GM23338 (cell line): ENCODE measurements at regions not wholly inside any gene's neighbourhood (a gene's known extent, or its start where the extent isn't known, plus 50 kb on each side); places are given as distances from the start of the nearest gene placed in this dataset.

Source experiments
- ATAC-seq: fragments of 200-7000 bp; cut with Tn5 transposase; 3 replicates; pipeline ENCODE4 v1.9.1; 2020
- DNase-seq: peaks from one replicate; pipeline ENCODE4 v3.0.0-alpha.2; 2015; ENCODE audit warnings: low spot score
- H2AFZ ChIP-seq: fragments of 200-600 bp; sonication (generic); 2 replicates; pipeline ENCODE4 v1.8.0; 2016; ENCODE audit warnings: antibody characterized with exemption, mild to moderate bottlenecking, moderate library complexity
- H3F3A ChIP-seq: fragments of 200-600 bp; sonication (generic); replicated peaks from 2 replicates; pipeline ENCODE4 v1.8.0; 2017; ENCODE audit warnings: antibody characterized with exemption, mixed run types, low read depth
- H3K27ac ChIP-seq: fragments of 200-600 bp; sonication (generic); 2 replicates; pipeline ENCODE4 v1.6.1; 2016; ENCODE audit warnings: low read depth
- H3K27me3 ChIP-seq: fragments of 200-600 bp; sonication (generic); 2 replicates; pipeline ENCODE4 v1.8.0; 2016; ENCODE audit warnings: mild to moderate bottlenecking, mixed run types, moderate library complexity; ENCODE audit not compliant: insufficient read depth
- H3K36me3 ChIP-seq: fragments of 200-600 bp; sonication (generic); 2 replicates; pipeline ENCODE4 v1.8.0; 2016; ENCODE audit warnings: mild to moderate bottlenecking; ENCODE audit not compliant: insufficient read depth
- H3K4me1 ChIP-seq: fragments of 200-600 bp; sonication (generic); 2 replicates; pipeline ENCODE4 v1.8.0; 2016; ENCODE audit warnings: mild to moderate bottlenecking, moderate library complexity; ENCODE audit not compliant: insufficient read depth
- H3K4me2 ChIP-seq: fragments of 200-600 bp; sonication (generic); 2 replicates; pipeline ENCODE4 v1.7.1; 2017; ENCODE audit warnings: mixed run types
- H3K4me3 ChIP-seq: fragments of 200-600 bp; sonication (generic); 2 replicates; pipeline ENCODE4 v1.6.1; 2016; ENCODE audit warnings: mixed run types
- H3K79me2 ChIP-seq: fragments of 200-600 bp; sonication (generic); replicated peaks from 2 replicates; pipeline ENCODE4 v1.8.0; 2017; ENCODE audit warnings: mild to moderate bottlenecking; ENCODE audit not compliant: insufficient read depth
- H3K9me2 ChIP-seq: fragments of 200-600 bp; sonication (generic); 2 replicates; pipeline ENCODE4 v1.8.0; 2017; ENCODE audit not compliant: insufficient read depth
- H4K20me1 ChIP-seq: fragments of 200-600 bp; sonication (generic); replicated peaks from 2 replicates; pipeline ENCODE4 v1.8.0; 2017; ENCODE audit warnings: mild to moderate bottlenecking; ENCODE audit not compliant: insufficient read depth
- H3K27ac Mint-ChIP-seq: 2 replicates; pipeline ENCODE4 v1.8.0; 2020; ENCODE audit warnings: inconsistent platforms, mild to moderate bottlenecking, moderate library complexity, mixed read lengths
- H3K27me3 Mint-ChIP-seq: 3 replicates; pipeline ENCODE4 v1.8.0; 2022; ENCODE audit warnings: low read depth, mild to moderate bottlenecking, moderate library complexity, mixed read lengths, inconsistent platforms; ENCODE audit not compliant: insufficient read depth, poor library complexity
- H3K36me3 Mint-ChIP-seq: 3 replicates; pipeline ENCODE4 v1.8.0; 2021; ENCODE audit warnings: low read depth, mild to moderate bottlenecking, inconsistent platforms, moderate library complexity, mixed read lengths
- H3K4me1 Mint-ChIP-seq: 3 replicates; pipeline ENCODE4 v1.8.0; 2020; ENCODE audit warnings: mild to moderate bottlenecking, inconsistent platforms, mixed read lengths
- H3K4me3 Mint-ChIP-seq: 3 replicates; pipeline ENCODE4 v1.8.0; 2021; ENCODE audit warnings: moderate library complexity, mild to moderate bottlenecking, inconsistent platforms, mixed read lengths
- H3K9me3 Mint-ChIP-seq: 3 replicates; pipeline ENCODE4 v1.8.0; 2020; ENCODE audit warnings: moderate library complexity, mild to moderate bottlenecking, inconsistent platforms, mixed read lengths
- CREB1 ChIP-seq: fragments of 250-450 bp; sonication (Bioruptor Pico); IDR thresholded peaks from 2 replicates; pipeline ENCODE4 v1.5.0; 2020; ENCODE audit warnings: low read depth, mild to moderate bottlenecking, moderate library complexity
- CTCF ChIP-seq, 2 experiments: fragments of 200-600 bp in 1 of 2; sonication (generic) in 1 of 2; conservative IDR thresholded peaks; 2 replicates each; pipeline versions ENCODE4 v1.5.1 to v1.6.1; 2016 to 2017; ENCODE audit warnings: antibody characterized with exemption in 2 of 2, low read depth in 2 of 2, mild to moderate bottlenecking in 2 of 2, moderate library complexity in 1 of 2
- EZH2 ChIP-seq: fragments of 200-600 bp; sonication (generic); IDR thresholded peaks from one replicate; pipeline ENCODE4 v1.8.0; 2017; ENCODE audit warnings: antibody characterized with exemption, mild to moderate bottlenecking, low read depth; ENCODE audit not compliant: unreplicated experiment
- EZH2phosphoT487 ChIP-seq: fragments of 200-600 bp; sonication (generic); IDR thresholded peaks from one replicate; pipeline ENCODE4 v1.8.1; 2018; ENCODE audit warnings: antibody characterized with exemption; ENCODE audit not compliant: unreplicated experiment
- JUNB ChIP-seq: IDR thresholded peaks from one replicate; pipeline ENCODE4 v1.6.1; 2016; ENCODE audit warnings: antibody characterized with exemption; ENCODE audit not compliant: unreplicated experiment
- NANOG ChIP-seq: IDR thresholded peaks from 2 replicates; pipeline ENCODE4 v1.6.1; 2016; ENCODE audit warnings: antibody characterized with exemption, borderline replicate concordance
- POLR2AphosphoS5 ChIP-seq: IDR thresholded peaks from 2 replicates; pipeline ENCODE4 v1.6.1; 2016; ENCODE audit warnings: antibody characterized with exemption, low read depth
- REST ChIP-seq: IDR thresholded peaks from one replicate; pipeline ENCODE4 v1.6.1; 2018; ENCODE audit warnings: antibody characterized with exemption; ENCODE audit not compliant: unreplicated experiment
- STAT1 ChIP-seq: IDR thresholded peaks from one replicate; pipeline ENCODE4 v1.6.1; 2016; ENCODE audit warnings: antibody characterized with exemption; ENCODE audit not compliant: unreplicated experiment
- ZNF114 ChIP-seq: fragments of 250-450 bp; sonication (Bioruptor Pico); IDR thresholded peaks from 2 replicates; pipeline ENCODE4 v1.5.0; 2020; ENCODE audit warnings: mild to moderate bottlenecking, moderate library complexity
- ZNF331 ChIP-seq: fragments of 250-450 bp; sonication (Bioruptor Pico); IDR thresholded peaks from 2 replicates; pipeline ENCODE4 v1.5.0; 2020; ENCODE audit warnings: low read depth, mild to moderate bottlenecking, moderate library complexity
- ZNF462 ChIP-seq: fragments of 250-450 bp; sonication (Bioruptor Pico); IDR thresholded peaks from 2 replicates; pipeline ENCODE4 v1.5.0; 2020; ENCODE audit warnings: mild to moderate bottlenecking, moderate library complexity
- TF ChIP-seq, protein P1 (sequence below): IDR thresholded peaks from 2 replicates; pipeline ENCODE4 v1.6.1; 2016; ENCODE audit warnings: antibody characterized with exemption

GRCh38 chr3:182516597-182517336, 276.5 kb upstream of the ATP11B start:
- H3K36me3 Mint-ChIP-seq: no peaks in the 10 kb centered on the region
- Histone ChIP-seq H3K4me1 (no peaks in the 10 kb centered on the region), H2AFZ (no peak overlapping the region), H4K20me1 (no peaks in the 10 kb centered on the region), H3K27ac (no peak overlapping the region), H3K27me3 (no peaks in the 10 kb centered on the region), H3K9me2 (peaks cover 4% of the 10 kb centered on the region; the same call in 1 of the 2 replicates), H3K79me2 (no peaks in the 10 kb centered on the region), H3K36me3 (no peaks in the 10 kb centered on the region), H3K4me3 (no peak overlapping the region), H3K4me2 (no peak overlapping the region), H3F3A (no peaks in the 10 kb centered on the region)
- no peaks in the 10 kb centered on the region for H3K9me3 Mint-ChIP-seq
- ATAC-seq (no peak), DNase-seq (no peak)
- H3K4me3 Mint-ChIP-seq: no peak overlapping the region
- TF ChIP-seq ZNF114 (CRISPR knock-in tag): no peak
- no peak for TF ChIP-seq POLR2AphosphoS5
- TF ChIP-seq ZNF331 (CRISPR knock-in tag): no peak
- TF ChIP-seq JUNB: no peak
- no peak for TF ChIP-seq STAT1
- TF ChIP-seq EZH2: no peak
- TF ChIP-seq CREB1 (CRISPR knock-in tag): no peak
- TF ChIP-seq, protein P1, sequence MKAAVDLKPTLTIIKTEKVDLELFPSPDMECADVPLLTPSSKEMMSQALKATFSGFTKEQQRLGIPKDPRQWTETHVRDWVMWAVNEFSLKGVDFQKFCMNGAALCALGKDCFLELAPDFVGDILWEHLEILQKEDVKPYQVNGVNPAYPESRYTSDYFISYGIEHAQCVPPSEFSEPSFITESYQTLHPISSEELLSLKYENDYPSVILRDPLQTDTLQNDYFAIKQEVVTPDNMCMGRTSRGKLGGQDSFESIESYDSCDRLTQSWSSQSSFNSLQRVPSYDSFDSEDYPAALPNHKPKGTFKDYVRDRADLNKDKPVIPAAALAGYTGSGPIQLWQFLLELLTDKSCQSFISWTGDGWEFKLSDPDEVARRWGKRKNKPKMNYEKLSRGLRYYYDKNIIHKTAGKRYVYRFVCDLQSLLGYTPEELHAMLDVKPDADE: no peak
- TF ChIP-seq REST: no peak
- TF ChIP-seq CTCF (conservative IDR thresholded peaks at IDR 0.05; ENCODE audit: low read depth in 2 of 2): no peak
- TF ChIP-seq EZH2phosphoT487: no peak
- TF ChIP-seq NANOG: no peak
- no peak for TF ChIP-seq ZNF462 (CRISPR knock-in tag)
- H3K4me1 Mint-ChIP-seq: peaks cover 4% of the 10 kb centered on the region; the same call in 2 of the 3 replicates
- no peaks in the 10 kb centered on the region for H3K27me3 Mint-ChIP-seq
- H3K27ac Mint-ChIP-seq: no peak overlapping the region
